MM.1S (cell line): ENCODE measurements at regions not wholly inside any gene's neighbourhood (a gene's known extent, or its start where the extent isn't known, plus 50 kb on each side); places are given as distances from the start of the nearest gene placed in this dataset.

Experiments
- CTCF ChIP-seq: fragments of 300-600 bp; sonication (generic); IDR thresholded peaks from 2 replicates; pipeline ENCODE4 v1.5.1; 2016; ENCODE audit warnings: antibody characterized with exemption, low read length, mixed read lengths
- EZH2 ChIP-seq: fragments of 300-600 bp; sonication (generic); optimal IDR thresholded peaks from 2 replicates; pipeline ENCODE3; 2017; ENCODE audit warnings: low read depth, mild to moderate bottlenecking, antibody characterized with exemption, low read length, mixed read lengths

- TF ChIP-seq CTCF = no peak
- TF ChIP-seq EZH2 = no peak
Measured at GRCh38 chr9:73494894-73495293, 343.2 kb downstream of the ANXA1 start.
